SW480 (cell line): ENCODE measurements at regions not wholly inside any gene's neighbourhood (a gene's known extent, or its start where the extent isn't known, plus 50 kb on each side); places are given as distances from the start of the nearest gene placed in this dataset.
A peak's percentile ranks its signal among the peaks of the same experiment; 100 is the strongest.

ENCODE experiments used
- DNase-seq: peaks from one replicate; pipeline ENCODE4 v3.0.0-alpha.2; 2016; ENCODE audit warnings: low spot score

DNA sequence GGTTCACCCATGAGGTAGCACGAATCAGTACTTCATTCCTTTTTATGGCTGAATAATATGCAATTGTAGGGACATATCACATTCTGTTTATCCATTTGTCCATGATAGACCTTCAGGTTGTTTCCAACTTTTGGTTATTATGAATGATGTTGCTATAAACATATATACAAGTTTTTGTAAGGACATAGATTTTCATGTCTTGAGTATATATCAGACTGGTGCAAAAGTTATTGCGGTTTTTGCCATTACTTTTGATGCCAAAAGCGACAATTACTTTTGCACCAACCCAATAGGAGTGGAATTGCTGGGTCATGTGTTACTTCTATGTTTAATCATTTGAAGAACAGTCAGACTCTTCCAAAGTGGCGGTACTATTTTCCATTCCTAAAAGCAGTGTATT, 361.5 kb downstream of the RPS24 start:
- no peak for DNase-seq

DNA sequence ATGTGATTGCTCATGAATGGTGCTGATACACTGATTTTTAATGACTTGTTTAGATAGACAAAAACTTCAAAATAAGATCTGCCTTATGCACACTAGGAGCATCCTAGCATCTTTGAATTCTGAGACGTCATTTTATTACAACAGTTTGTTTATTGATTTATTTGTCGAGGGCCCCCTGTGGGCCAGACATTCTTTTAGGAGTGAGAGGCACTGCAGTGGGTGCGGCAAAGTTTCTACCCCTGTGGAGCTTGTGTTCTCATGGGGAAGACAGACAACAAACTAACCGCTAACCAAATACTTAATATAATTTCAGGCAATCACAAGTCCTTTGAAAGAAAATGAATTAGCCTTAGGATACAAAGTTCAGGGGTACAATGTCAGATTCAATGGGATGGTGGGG, 363.1 kb downstream of the RPS24 start:
- no peak for DNase-seq

DNA sequence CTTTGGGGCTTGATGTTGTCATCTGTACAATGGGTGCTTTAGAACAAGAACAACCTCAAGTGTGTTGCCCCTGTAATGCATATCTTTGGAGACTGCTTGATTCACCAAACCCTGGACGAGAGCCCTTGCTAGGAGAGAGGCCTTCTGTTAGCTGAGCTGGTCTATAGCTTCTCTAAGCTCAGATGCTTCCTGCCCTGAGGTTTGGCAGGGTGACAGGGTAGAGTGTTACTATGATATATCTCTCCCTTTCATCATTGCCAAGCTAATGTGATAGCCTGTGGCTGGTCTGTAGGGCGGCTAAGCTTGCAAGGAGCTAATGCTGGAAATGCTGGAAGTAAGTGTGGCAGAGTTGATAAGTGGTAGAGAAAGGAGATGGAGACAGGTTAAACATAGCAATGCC, 364.1 kb downstream of the RPS24 start:
- DNase-seq: no peak

- peak; percentile 5 for DNase-seq
These were observed 364.7 kb downstream of the RPS24 start for GRCh38 chr10:78398382-78398781.

GRCh38 chr10:78401624-78402367, 368.1 kb downstream of the RPS24 start:
- DNase-seq: no peak

DNA sequence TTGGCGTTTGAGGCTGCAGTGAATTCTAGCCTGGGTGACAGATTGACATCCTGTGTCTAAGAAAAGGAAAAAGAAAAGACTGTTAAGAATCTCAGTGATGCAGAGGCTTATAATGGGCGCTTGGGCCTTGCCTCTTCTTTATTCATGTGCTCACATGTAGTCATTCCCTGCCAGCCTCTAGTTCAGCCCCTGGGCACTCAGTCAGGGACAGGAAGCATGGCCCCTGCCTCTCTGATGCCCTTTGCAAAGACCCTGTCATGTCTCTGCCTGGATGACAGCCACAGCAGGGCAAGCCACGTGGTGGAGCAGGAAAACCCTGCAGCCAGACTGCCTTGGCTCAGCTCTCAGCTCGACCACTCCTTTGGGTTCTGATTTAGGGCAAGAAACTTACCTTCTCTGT, 368.9 kb downstream of the RPS24 start:
- no peak for DNase-seq

GRCh38 chr10:78403781-78404180, 370.1 kb downstream of the RPS24 start:
- DNase-seq: no peak

- DNase-seq: no peak
These were observed 370.6 kb downstream of the RPS24 start for GRCh38 chr10:78404296-78404695.

GRCh38 chr10:78405231-78405630, 371.6 kb downstream of the RPS24 start:
- no peak for DNase-seq

DNA sequence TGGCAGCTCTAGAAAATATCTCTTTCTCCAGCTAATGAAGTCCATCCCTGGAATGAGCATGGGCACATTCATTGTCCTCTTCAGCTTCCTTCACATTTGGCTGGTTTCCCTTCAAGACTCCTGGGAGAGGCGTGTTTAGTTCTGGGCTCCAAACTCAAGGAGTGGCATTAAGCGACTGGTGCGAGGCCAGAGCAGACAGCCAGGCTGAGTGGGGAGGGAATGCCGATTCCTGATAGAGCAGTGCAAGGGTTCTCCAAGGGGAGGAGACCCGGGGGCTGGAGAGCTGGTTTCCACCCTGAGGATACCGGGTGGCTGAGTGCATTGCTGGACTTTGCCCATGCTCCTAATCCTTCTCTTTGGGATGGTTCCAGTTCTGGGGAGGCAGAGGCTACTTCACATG, 372.1 kb downstream of the RPS24 start:
- no peak for DNase-seq

- DNase-seq: no peak
These were observed 373.0 kb downstream of the RPS24 start for GRCh38 chr10:78406648-78407008.

GRCh38 chr10:78407009-78407711, 373.5 kb downstream of the RPS24 start:
- DNase-seq: peak; percentile 84

GRCh38 chr10:78407966-78408365, 374.3 kb downstream of the RPS24 start:
- no peak for DNase-seq

GRCh38 chr10:78408671-78409472, 375.2 kb downstream of the RPS24 start:
- DNase-seq: no peak

DNA sequence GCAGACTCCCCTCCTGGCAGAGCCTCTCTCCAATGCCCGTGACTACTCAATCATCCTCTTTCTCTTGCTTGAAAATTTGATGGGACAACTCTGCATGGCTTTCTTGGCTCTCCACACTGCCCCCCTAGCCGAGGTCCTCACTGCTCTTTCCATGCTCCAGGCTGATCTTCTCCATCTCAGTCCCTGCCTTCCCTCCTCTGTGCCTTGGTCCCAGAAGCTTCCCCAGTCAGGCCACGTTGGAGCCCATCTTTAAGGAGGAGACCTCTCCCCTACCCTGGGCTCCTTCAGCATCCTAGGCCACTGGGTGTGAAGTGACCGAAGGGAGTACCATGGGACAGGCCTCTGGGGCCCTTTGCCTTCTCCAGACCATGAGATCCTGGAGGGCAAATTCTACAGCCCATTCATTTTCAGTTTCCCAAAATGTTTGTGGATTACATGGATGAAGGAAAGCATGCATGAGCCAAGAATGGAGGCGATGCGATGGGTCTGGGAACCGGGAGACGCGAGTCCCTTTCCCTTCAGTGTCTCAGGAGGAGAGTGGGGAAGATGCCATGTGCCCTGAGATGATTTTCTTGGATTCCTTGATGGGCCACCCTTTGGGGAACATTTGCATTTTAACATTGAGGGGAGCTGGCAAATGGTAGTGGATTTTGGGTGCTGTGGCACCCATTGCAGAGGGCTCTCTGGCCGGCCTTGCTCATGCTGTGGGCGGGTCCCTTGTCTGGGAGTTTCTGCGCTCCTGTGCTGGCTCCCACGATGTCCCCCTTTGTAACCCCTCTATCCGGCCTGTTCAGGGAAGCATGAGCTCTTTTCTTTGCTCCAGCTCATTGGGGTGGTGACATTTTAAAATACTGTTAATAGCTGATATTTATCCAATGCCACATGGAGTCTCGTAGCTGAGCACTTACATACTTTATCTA, 376.6 kb downstream of the RPS24 start:
- DNase-seq: no peak

DNA sequence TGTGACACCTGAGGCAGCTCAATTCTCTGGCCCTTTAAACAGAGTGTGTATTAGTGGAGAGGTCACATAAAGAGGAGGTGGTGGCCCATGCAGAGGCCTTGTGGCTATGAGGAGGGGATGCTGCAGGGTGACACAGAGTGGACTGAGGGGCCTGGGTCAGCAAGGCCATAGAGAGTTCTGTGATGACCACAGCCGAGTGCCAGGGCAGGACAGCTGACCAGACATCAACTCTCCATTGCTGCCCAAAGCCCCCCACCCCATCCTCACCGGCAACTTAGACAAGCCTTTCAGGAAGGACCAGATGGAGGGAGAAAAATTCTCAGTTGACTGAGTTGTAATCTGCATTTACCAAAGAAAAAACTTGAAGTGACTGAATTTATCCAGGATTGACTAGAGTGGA, 378.1 kb downstream of the RPS24 start:
- no peak for DNase-seq

- DNase-seq: no peak
These were observed 378.9 kb downstream of the RPS24 start for GRCh38 chr10:78412605-78413004.

DNA sequence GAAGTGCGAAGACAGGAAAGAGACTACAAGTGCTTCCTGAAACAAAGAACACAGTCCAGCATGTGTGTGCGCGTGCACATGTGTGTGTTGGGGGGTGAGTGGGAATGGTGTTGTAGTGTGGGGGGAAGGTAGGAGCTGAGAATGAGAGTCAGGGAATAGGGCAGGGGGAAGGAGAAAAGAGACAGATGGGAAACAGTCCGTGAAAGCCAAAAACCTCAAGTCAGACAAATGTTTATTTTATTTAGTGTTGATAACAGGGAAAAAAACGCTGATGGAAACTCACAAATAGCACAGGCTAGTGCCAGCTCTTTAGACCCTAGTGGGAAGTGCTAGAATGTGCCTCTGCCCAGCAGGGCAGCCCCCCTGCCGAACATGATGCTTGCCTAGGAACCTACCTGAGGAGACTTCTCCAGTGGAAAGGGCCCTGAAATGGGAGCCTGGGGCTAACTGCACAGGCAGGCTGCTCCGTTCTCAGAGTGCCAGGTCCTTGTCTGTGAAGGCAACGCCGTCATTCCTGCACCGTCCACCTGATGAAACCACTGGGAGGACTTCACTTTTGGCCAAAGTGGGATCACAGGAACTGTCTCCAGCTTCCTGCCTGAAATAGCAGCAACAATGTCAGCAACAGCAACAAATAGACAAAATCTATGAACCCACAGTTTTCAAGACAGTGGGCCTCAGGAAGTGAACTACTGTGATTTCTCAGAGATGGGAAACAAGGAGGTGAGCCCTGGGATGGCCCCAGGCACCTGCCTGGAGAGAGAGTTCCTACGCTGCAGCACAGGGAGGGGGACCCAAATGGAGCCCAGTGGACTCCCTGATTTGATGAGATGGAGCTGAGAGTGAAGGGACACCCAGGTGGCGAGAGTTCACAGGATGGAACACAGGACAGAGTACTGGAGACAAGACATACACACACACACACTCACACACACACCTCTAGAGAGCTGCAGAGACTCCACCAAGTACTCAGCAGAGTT, 379.7 kb downstream of the RPS24 start:
- no peak for DNase-seq

DNA sequence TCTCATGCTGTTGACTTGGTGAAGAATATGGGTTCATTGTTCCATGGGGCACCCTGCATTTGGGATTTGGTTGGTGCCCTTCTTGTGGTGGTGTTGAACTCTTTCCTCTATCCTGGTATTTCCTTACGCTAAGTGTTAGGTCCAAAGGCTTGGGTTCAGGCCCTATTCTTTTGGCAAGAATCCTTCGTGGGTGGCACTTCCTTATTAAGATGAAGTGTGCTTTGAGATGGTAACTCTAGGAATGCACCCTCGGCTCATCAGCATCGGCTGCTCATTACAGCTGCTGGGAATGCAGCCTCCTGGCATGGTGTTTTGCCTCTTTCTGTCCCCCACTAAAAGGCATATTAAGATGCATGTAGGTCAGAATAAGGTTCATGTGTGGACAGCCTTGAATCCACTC, 380.7 kb downstream of the RPS24 start:
- DNase-seq: no peak

GRCh38 chr10:78415111-78415510, 381.4 kb downstream of the RPS24 start:
- DNase-seq: no peak
